B cell (primary cell): ENCODE measurements at regions not wholly inside any gene's neighbourhood (a gene's known extent, or its start where the extent isn't known, plus 50 kb on each side); places are given as distances from the start of the nearest gene placed in this dataset.

Experiments used
- EZH2 ChIP-seq: IDR thresholded peaks from 2 replicates; pipeline ENCODE4 v1.6.1; 2012; ENCODE audit warnings: borderline replicate concordance, low read depth, mild to moderate bottlenecking, moderate library complexity, low read length; ENCODE audit not compliant: insufficient read depth, poor library complexity, severe bottlenecking
- TF ChIP-seq, protein P1 (sequence below): fragments of 200-600 bp; IDR thresholded peaks from one replicate; pipeline ENCODE4 v1.8.0; 2022; ENCODE audit warnings: antibody characterized with exemption, mild to moderate bottlenecking

- TF ChIP-seq, protein P1, sequence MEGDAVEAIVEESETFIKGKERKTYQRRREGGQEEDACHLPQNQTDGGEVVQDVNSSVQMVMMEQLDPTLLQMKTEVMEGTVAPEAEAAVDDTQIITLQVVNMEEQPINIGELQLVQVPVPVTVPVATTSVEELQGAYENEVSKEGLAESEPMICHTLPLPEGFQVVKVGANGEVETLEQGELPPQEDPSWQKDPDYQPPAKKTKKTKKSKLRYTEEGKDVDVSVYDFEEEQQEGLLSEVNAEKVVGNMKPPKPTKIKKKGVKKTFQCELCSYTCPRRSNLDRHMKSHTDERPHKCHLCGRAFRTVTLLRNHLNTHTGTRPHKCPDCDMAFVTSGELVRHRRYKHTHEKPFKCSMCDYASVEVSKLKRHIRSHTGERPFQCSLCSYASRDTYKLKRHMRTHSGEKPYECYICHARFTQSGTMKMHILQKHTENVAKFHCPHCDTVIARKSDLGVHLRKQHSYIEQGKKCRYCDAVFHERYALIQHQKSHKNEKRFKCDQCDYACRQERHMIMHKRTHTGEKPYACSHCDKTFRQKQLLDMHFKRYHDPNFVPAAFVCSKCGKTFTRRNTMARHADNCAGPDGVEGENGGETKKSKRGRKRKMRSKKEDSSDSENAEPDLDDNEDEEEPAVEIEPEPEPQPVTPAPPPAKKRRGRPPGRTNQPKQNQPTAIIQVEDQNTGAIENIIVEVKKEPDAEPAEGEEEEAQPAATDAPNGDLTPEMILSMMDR, result no peak
- no peak for TF ChIP-seq EZH2
Measured at GRCh38 chr6:23728707-23729106, 397.3 kb upstream of the NRSN1 start.
